ENCODE measurements at regions not wholly inside any gene's neighbourhood (a gene's known extent, or its start where the extent isn't known, plus 50 kb on each side); places are given as distances from the start of the nearest gene placed in this dataset.
"Not testable (repeated sequence)": the region's sequence is repeated elsewhere in the genome, so short reads cannot be mapped to it uniquely, and the experiment has no call there.

GRCh38 chr4:79247695-79248394, 78.0 kb downstream of the NAA11 start:
- no CpG with 5 or more reads among the region's 6 CpGs for WGBS (ENCODE audit: insufficient coverage, low lambda C conversion rate)
- no peak overlapping the region for H3K4me3 ChIP-seq (ENCODE audit: low read length)
- H3K4me1 ChIP-seq (ENCODE audit: control insufficient read depth, insufficient read depth, low read length), result no peaks in the 10 kb centered on the region
- no peak for DNase-seq
- no peaks in the 10 kb centered on the region for H3K27me3 ChIP-seq (ENCODE audit: control insufficient read depth, insufficient read depth, low read length)
- no peaks in the 10 kb centered on the region for H3K36me3 ChIP-seq (ENCODE audit: control insufficient read depth, insufficient read depth, low read length)
- peaks cover 15% of the 10 kb centered on the region for H3K9me3 ChIP-seq (ENCODE audit: control insufficient read depth, low read depth, low read length)
- no peak overlapping the region for H3K27ac ChIP-seq (ENCODE audit: low read length)

GRCh38 chr4:79245200-79245940, 80.5 kb downstream of the NAA11 start:
- H3K4me3 ChIP-seq (ENCODE audit: low read length); H3K27ac ChIP-seq (ENCODE audit: low read length); H3K36me3 ChIP-seq (ENCODE audit: control insufficient read depth, insufficient read depth, low read length); H3K4me1 ChIP-seq (ENCODE audit: control insufficient read depth, insufficient read depth, low read length); H3K27me3 ChIP-seq (ENCODE audit: control insufficient read depth, insufficient read depth, low read length); DNase-seq: not testable (repeated sequence)
- WGBS (ENCODE audit: insufficient coverage, low lambda C conversion rate), result no CpG with 5 or more reads among the region's 44 CpGs
- H3K9me3 ChIP-seq (ENCODE audit: control insufficient read depth, low read depth, low read length), result peaks cover 15% of the 10 kb centered on the region

- Histone ChIP-seq H3K36me3 (ENCODE audit: control insufficient read depth, insufficient read depth, low read length) (no peaks in the 10 kb centered on the region), H3K4me1 (ENCODE audit: control insufficient read depth, insufficient read depth, low read length) (no peaks in the 10 kb centered on the region), H3K27ac (ENCODE audit: low read length) (no peak overlapping the region), H3K27me3 (ENCODE audit: control insufficient read depth, insufficient read depth, low read length) (no peaks in the 10 kb centered on the region), H3K4me3 (ENCODE audit: low read length) (no peak overlapping the region), H3K9me3 (ENCODE audit: control insufficient read depth, low read depth, low read length) (peaks cover 13% of the 10 kb centered on the region)
- no peak for DNase-seq
- no CpG with 5 or more reads among the region's 3 CpGs for WGBS (ENCODE audit: insufficient coverage, low lambda C conversion rate)
Measured at GRCh38 chr4:79241846-79242245, 84.0 kb downstream of the NAA11 start.

- Histone ChIP-seq H3K36me3 (ENCODE audit: control insufficient read depth, insufficient read depth, low read length) (no peaks in the 10 kb centered on the region), H3K27me3 (ENCODE audit: control insufficient read depth, insufficient read depth, low read length) (no peaks in the 10 kb centered on the region), H3K9me3 (ENCODE audit: control insufficient read depth, low read depth, low read length) (no peaks in the 10 kb centered on the region), H3K4me3 (ENCODE audit: low read length) (no peak overlapping the region), H3K27ac (ENCODE audit: low read length) (no peak overlapping the region), H3K4me1 (ENCODE audit: control insufficient read depth, insufficient read depth, low read length) (no peaks in the 10 kb centered on the region)
- no peak for DNase-seq
- no CpG with 5 or more reads among the region's 2 CpGs for WGBS (ENCODE audit: insufficient coverage, low lambda C conversion rate)
Measured at GRCh38 chr4:79237851-79238250, 88.0 kb downstream of the NAA11 start.

GRCh38 chr4:79236785-79237184, 89.1 kb downstream of the NAA11 start:
- no peak overlapping the region for H3K27ac ChIP-seq (ENCODE audit: low read length)
- H3K4me3 ChIP-seq (ENCODE audit: low read length), result no peak overlapping the region
- no peaks in the 10 kb centered on the region for H3K27me3 ChIP-seq (ENCODE audit: control insufficient read depth, insufficient read depth, low read length)
- no CpG with 5 or more reads among the region's 1 CpG for WGBS (ENCODE audit: insufficient coverage, low lambda C conversion rate)
- DNase-seq, result no peak
- H3K9me3 ChIP-seq (ENCODE audit: control insufficient read depth, low read depth, low read length), result no peaks in the 10 kb centered on the region
- no peaks in the 10 kb centered on the region for H3K36me3 ChIP-seq (ENCODE audit: control insufficient read depth, insufficient read depth, low read length)
- H3K4me1 ChIP-seq (ENCODE audit: control insufficient read depth, insufficient read depth, low read length), result no peaks in the 10 kb centered on the region

DNA sequence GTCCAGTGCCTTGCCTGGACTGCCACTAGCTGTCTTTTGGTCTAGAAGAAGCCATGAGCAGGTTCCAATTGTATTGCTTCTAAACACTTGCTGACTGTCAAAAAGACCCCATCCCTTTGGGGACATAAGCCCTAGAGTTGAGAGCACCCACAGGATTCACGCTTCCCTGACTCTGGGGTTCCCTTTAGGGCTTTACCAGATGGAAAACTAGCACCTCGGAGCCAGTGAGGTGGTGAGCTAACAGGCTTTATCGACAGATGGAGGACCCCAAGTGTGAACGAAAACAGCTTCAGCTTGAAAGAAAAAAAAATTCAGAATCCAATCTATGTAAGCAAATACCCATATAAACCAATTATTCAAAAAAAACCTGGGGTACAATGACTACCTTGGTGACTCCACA, 90.8 kb downstream of the NAA11 start:
- no peaks in the 10 kb centered on the region for H3K4me1 ChIP-seq (ENCODE audit: control insufficient read depth, insufficient read depth, low read length)
- no peak overlapping the region for H3K27ac ChIP-seq (ENCODE audit: low read length)
- WGBS (ENCODE audit: insufficient coverage, low lambda C conversion rate), result 92% methylated on average over 2 of the region's 4 CpGs
- H3K9me3 ChIP-seq (ENCODE audit: control insufficient read depth, low read depth, low read length), result no peaks in the 10 kb centered on the region
- no peak for DNase-seq
- H3K4me3 ChIP-seq (ENCODE audit: low read length), result no peak overlapping the region
- H3K27me3 ChIP-seq (ENCODE audit: control insufficient read depth, insufficient read depth, low read length), result no peaks in the 10 kb centered on the region
- H3K36me3 ChIP-seq (ENCODE audit: control insufficient read depth, insufficient read depth, low read length), result no peaks in the 10 kb centered on the region

DNA sequence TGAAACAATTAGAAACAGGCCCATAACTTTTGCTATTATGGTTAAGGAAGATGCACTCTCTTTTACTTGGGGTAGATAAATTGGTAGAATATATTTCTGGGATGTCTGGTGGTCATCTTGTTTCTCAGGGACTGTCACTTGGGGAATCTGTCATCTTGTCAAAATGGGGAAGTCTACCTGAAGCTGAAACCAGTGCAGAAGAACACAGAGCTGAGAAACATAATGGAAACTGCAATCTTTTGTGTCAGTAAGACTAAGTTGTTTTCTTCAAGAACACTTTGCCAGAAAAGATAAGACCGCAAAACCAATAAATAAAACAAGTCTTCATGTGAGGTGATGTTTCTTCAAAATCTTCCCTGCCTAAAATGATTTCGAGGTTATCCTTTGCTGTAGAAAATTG, 92.0 kb downstream of the NAA11 start:
- Histone ChIP-seq H3K9me3 (ENCODE audit: control insufficient read depth, low read depth, low read length) (no peaks in the 10 kb centered on the region), H3K4me1 (ENCODE audit: control insufficient read depth, insufficient read depth, low read length) (no peaks in the 10 kb centered on the region), H3K27ac (ENCODE audit: low read length) (no peak overlapping the region), H3K36me3 (ENCODE audit: control insufficient read depth, insufficient read depth, low read length) (no peaks in the 10 kb centered on the region), H3K27me3 (ENCODE audit: control insufficient read depth, insufficient read depth, low read length) (no peaks in the 10 kb centered on the region), H3K4me3 (ENCODE audit: low read length) (no peak overlapping the region)
- no peak for DNase-seq
- WGBS (ENCODE audit: insufficient coverage, low lambda C conversion rate), result 86% methylated on average over 2 of the region's 2 CpGs

- H3K27ac ChIP-seq (ENCODE audit: low read length), result no peak overlapping the region
- H3K36me3 ChIP-seq (ENCODE audit: control insufficient read depth, insufficient read depth, low read length), result no peaks in the 10 kb centered on the region
- no peaks in the 10 kb centered on the region for H3K9me3 ChIP-seq (ENCODE audit: control insufficient read depth, low read depth, low read length)
- no peaks in the 10 kb centered on the region for H3K27me3 ChIP-seq (ENCODE audit: control insufficient read depth, insufficient read depth, low read length)
- no peak for DNase-seq
- no peak overlapping the region for H3K4me3 ChIP-seq (ENCODE audit: low read length)
- no peaks in the 10 kb centered on the region for H3K4me1 ChIP-seq (ENCODE audit: control insufficient read depth, insufficient read depth, low read length)
Measured at GRCh38 chr4:79232540-79232939, 93.3 kb downstream of the NAA11 start.

GRCh38 chr4:79227860-79228259, 98.0 kb downstream of the NAA11 start:
- Histone ChIP-seq H3K9me3 (ENCODE audit: control insufficient read depth, low read depth, low read length) (no peaks in the 10 kb centered on the region), H3K4me3 (ENCODE audit: low read length) (no peak overlapping the region), H3K4me1 (ENCODE audit: control insufficient read depth, insufficient read depth, low read length) (no peaks in the 10 kb centered on the region), H3K27ac (ENCODE audit: low read length) (no peak overlapping the region), H3K27me3 (ENCODE audit: control insufficient read depth, insufficient read depth, low read length) (no peaks in the 10 kb centered on the region), H3K36me3 (ENCODE audit: control insufficient read depth, insufficient read depth, low read length) (no peaks in the 10 kb centered on the region)
- no peak for DNase-seq
- no CpG with 5 or more reads among the region's 2 CpGs for WGBS (ENCODE audit: insufficient coverage, low lambda C conversion rate)

GRCh38 chr4:79225360-79225759, 100.5 kb downstream of the NAA11 start:
- H3K27ac ChIP-seq (ENCODE audit: low read length), result no peak overlapping the region
- DNase-seq, result no peak
- H3K27me3 ChIP-seq (ENCODE audit: control insufficient read depth, insufficient read depth, low read length), result no peaks in the 10 kb centered on the region
- H3K36me3 ChIP-seq (ENCODE audit: control insufficient read depth, insufficient read depth, low read length), result no peaks in the 10 kb centered on the region
- no peaks in the 10 kb centered on the region for H3K9me3 ChIP-seq (ENCODE audit: control insufficient read depth, low read depth, low read length)
- WGBS (ENCODE audit: insufficient coverage, low lambda C conversion rate), result 0% methylated on average over 1 of the region's 3 CpGs
- no peaks in the 10 kb centered on the region for H3K4me1 ChIP-seq (ENCODE audit: control insufficient read depth, insufficient read depth, low read length)
- H3K4me3 ChIP-seq (ENCODE audit: low read length), result no peak overlapping the region

DNA sequence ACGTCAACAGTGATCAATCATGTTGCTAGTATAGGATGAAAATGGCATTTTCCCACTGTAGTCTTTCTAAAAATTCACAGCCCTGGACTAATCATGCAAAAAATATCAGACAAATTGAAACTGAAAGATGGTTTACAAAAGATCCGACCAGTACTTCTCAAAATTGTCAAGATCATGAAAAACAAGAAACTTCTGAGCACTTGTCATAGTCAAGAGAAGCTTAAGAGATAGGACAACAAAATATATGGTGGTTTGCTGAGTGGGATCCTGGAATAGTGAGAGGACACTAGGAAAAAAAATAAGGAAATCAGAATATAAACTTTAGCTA, 101.1 kb downstream of the NAA11 start:
- H3K27me3 ChIP-seq (ENCODE audit: control insufficient read depth, insufficient read depth, low read length), result no peaks in the 10 kb centered on the region
- 100% methylated on average over 1 of the region's 2 CpGs for WGBS (ENCODE audit: insufficient coverage, low lambda C conversion rate)

More for the DNA sequence above, 101.1 kb downstream of the NAA11 start:
- Histone ChIP-seq H3K36me3 (ENCODE audit: control insufficient read depth, insufficient read depth, low read length) (no peaks in the 10 kb centered on the region), H3K9me3 (ENCODE audit: control insufficient read depth, low read depth, low read length) (no peaks in the 10 kb centered on the region), H3K4me1 (ENCODE audit: control insufficient read depth, insufficient read depth, low read length) (no peaks in the 10 kb centered on the region), H3K27ac (ENCODE audit: low read length) (no peak overlapping the region), H3K4me3 (ENCODE audit: low read length) (no peak overlapping the region)
- DNase-seq, result no peak

Data from large intestine (tissue), 3 donors.